Epithelial cell of esophagus (primary cell): ENCODE measurements at regions not wholly inside any gene's neighbourhood (a gene's known extent, or its start where the extent isn't known, plus 50 kb on each side); places are given as distances from the start of the nearest gene placed in this dataset.
A peak's percentile ranks its signal among the peaks of the same experiment; 100 is the strongest.

Experiments
- DNase-seq: peaks from one replicate; pipeline ENCODE4 v3.0.0; 2010; ENCODE audit warnings: low read depth
- H3K4me3 ChIP-seq: 2 replicates; pipeline ENCODE4 v1.5.1; 2011; ENCODE audit warnings: mild to moderate bottlenecking, low read length, control low read depth
- CTCF ChIP-seq: IDR thresholded peaks from 2 replicates; pipeline ENCODE4 v1.5.1; 2011; ENCODE audit warnings: low read depth, mild to moderate bottlenecking, low read length, control low read depth, inconsistent platforms; ENCODE audit not compliant: insufficient read depth; ENCODE audit errors: missing control alignments

DNA sequence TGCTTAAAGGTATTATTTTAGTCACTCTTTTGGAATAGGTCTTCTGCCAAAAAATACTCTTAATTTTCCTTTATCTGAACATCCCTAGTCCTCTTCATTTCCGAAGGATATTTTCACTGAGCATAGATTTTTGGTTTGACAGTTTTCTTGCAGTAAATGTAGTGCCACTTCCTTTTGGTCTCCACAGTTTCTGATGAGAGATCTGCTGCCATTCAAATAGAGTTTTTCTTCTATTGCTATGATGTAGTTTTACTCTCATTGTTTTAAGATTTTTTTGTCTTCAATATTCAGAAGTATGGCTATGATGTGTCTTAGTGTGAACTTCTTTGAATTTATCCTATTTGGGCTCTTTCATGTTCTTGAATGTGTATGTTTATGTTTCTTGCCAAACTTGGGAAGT, 281.1 kb upstream of the SORL1-AS1 start:
- no peak for TF ChIP-seq CTCF
- DNase-seq, result no peak
- no peak overlapping the region for H3K4me3 ChIP-seq

- H3K4me3 ChIP-seq, result no peak overlapping the region
- no peak for TF ChIP-seq CTCF
- DNase-seq, result no peak
Measured at GRCh38 chr11:121727942-121728341, 275.2 kb upstream of the SORL1-AS1 start.

DNA sequence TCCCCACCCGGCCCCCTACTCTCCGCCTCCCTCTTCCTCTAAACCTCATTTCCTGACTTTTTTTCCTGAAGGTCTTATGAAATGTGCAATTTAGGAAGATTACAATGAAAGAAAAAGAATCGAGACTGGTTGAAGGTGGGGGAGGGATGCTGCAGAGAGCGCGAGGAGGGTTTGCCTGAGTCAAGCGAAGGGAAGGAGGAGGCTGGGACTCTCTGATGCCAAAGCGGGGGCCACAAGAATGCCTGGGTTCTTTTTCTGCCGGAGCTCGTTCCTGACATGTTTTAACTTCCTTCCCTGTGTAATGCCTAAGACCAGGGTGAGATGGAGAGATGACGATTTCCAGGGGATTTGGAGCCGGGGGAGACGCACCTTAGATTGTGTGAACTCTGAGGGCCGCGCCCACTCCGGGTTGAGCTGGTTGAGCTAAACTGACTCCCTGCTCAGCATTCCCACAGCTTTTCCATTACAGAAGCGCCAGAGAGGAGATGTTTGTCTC, 270.5 kb upstream of the SORL1-AS1 start:
- DNase-seq, result no peak
- TF ChIP-seq CTCF, result no peak
- H3K4me3 ChIP-seq, result no peak overlapping the region

GRCh38 chr11:121722431-121723245, 269.9 kb upstream of the SORL1-AS1 start:
- TF ChIP-seq CTCF, result no peak
- DNase-seq, result peak; percentile 20
- H3K4me3 ChIP-seq, result peak overlapping the region; percentile 27

DNA sequence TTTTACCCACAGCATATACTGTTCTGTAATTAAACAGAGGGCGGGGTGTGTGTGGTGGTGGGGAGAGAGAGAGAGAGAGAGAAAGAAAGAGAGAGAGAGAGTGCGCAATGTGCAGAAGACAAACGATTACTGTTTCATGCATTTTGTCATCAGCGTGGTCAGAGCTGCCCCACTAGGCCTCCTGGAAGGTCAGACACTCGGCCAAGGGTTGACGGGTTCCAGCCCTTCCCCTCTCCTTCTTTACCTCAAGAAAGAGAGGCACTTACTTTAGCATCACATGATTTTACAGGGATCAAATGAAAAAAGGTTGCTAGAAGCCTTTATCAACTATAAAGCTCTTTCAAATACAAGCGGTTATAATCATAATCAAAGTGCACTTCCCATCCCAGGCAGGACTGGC, 269.2 kb upstream of the SORL1-AS1 start:
- H3K4me3 ChIP-seq, result no peak overlapping the region
- DNase-seq, result no peak
- TF ChIP-seq CTCF, result no peak

DNA sequence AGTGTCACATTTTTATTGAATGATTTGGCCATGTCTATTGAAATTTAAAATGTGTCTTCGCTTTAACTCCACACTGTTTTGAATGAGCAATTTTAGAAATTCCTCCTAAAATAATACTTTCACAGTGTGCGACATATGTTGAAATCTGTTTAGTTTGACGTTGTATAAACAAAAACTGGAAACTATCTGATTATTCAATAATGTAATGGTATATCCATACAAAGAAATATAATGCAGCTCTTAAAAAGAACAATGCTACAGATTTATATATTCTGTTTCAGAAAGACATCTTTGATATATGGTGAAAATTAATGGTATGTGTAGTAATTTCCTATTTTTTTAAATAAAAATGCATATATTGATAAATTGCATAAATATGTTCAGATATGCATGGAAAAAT, 268.7 kb upstream of the SORL1-AS1 start:
- TF ChIP-seq CTCF, result no peak
- DNase-seq, result no peak
- no peak overlapping the region for H3K4me3 ChIP-seq

DNA sequence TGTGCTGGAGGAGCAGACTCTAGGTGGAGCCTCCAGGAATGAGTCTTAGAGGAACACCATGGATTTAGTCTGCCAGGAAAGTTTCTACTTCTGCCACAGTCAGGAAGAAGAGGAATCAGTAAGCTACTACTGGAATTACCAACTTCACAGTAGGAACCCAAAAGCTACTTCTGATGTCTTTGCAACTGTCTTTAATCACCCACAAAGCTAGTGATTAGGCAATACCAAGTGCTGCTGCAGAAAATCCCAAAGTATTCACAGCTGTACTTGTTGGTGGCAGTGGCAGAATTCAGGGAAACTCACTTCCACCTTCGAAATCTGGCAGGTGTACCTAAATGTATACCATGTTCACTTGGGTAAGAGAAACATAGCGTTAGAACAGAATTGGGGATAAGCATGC, 264.5 kb upstream of the SORL1-AS1 start:
- no peak for DNase-seq
- H3K4me3 ChIP-seq, result no peak overlapping the region

More for the DNA sequence above, 264.5 kb upstream of the SORL1-AS1 start:
- TF ChIP-seq CTCF, result no peak
